ENCODE measurements at regions not wholly inside any gene's neighbourhood (a gene's known extent, or its start where the extent isn't known, plus 50 kb on each side); places are given as distances from the start of the nearest gene placed in this dataset.
A peak's percentile ranks its signal among the peaks of the same experiment; 100 is the strongest.

DNA sequence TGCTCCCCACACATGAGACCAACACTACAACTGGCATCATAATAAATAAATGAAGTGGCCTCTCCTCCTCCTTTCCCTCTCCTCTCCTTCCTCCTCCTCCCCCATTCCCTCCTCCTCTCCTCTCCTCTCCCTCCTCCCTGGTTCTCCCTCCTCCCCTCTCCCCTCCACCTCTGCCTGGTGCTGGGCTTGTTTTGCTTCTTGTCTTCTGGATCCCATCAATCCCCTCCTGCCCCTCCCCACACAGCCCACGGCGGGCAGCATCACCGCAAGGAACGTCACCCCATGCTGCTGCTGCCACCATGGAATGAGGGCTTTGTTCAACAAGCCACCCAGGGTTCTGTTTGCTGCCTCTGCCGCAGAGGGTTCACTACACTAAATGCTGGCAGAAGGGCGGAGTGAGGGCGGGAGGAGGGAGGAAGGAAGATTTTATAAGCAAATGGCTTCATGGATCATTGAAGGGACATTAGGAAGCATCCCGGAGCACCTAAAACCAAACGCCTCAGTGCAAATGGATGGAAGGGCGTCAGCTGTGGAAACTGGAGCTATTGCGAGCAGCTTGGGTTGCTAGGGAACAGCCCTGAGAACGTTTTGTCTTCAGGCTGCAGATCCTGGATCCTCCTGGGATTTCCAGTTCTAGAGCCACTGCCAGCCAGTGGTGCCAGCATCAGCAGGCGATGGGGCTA lies 379.7 kb upstream of the ZMIZ1 start:
- peak; percentile 31 for DNase-seq (ENCODE audit: low spot score)

DNA sequence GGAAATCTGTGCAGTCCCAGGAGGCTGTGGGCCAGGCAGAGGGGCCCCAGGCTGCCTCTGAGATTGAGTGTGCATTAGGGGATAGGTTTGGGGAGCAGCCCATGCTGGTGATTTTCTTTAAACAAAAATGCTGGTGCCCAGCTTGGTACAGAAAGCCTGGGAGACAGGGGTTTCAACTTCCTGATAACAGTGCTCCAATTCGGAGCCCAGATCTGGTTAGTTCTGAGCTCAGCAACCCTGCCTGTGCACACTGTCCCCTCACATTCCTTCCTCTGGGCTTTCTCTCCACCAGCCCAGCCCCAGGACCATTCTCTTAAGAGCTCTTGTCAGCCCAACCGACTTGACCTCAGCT lies 379.2 kb upstream of the ZMIZ1 start:
- no peak for DNase-seq (ENCODE audit: low spot score)

DNA sequence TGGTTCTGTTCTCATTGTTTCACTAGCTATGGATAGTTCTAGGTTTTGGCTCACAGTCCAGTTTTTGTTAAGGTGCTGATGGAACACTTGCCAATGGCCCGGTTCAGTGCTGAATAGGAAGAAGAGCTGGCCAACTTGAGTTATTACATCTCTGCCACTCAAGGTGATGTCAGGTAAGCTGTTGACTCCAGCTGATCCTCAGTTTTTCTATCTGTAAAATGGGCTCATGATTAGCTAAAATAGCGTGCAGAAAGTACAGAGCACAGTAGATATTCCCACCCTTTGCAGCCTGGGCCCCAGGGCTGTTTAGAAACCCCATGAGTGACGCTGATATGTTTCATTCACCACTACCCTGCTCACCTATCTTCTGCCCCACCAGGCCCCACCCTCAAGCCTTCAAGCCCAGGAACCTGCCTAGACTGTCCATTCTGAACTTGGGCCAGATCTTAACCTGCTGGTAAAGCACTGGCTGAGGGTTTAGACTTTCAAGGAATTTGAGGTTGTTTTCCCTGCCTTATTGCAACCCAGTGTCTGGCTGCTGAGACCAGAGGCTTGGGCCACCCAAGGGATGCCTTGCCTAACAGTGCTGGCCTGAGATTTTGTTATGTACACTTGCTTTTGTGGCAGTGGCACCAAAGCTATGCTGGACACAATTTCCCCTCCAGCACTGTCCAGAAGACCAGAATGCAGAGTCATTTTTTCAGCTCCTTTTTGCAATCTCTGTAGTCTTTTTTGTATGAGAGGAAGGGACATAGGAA lies 378.2 kb upstream of the ZMIZ1 start:
- DNase-seq (ENCODE audit: low spot score): no peak

DNA sequence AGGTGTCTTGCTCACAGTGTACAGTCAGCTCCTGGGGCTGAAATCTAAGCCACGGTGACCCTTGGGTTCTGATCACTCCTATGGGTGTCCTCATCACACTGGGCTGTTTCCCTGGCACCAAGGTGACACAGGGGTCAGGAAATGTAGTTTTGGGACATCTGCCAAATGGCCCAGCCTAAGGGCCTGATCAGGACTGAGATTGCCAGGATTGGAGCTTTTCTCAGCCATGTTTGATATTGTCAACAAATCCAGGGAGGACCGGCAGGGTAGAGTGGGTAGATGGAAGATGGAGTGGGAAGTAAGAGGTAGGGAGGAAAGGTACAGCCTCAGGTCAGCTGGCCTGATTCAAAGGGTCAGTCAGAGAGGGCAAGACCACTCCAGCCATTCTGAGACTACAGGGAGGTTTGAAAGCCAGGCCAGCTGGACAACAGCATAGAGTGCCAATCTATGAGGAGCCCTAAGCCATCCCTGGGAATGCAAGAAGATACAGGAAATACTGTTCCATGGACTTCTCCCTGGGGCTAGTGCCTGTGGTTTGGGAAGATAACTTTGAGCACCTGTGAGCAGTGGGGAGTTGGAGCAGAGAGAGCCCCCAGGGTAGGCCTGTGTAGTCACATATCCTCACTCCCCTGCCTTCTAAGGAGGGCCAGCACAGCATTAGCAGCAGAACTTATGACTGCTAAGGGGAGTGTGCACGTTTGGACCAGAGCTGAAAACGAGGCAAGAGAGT lies 377.3 kb upstream of the ZMIZ1 start:
- no peak for DNase-seq (ENCODE audit: low spot score)

DNA sequence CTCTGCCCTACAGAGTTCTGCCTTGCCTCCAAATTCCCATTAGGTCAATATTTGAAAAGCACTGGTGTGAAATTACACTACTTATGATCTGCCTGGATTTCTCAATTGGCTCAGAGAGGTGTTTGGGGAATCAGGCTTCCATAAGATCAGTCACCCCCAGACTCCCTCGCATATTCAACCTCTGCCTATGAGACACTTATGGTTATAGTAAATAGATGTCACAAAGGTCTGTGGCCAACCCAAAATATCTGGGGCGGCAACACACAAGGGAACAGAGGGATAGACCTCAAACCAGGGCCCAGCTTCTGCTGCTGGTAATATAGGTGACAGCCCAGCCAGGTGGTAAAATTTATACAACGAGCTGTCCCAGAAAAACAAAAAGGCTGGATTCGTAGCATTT lies 376.7 kb upstream of the ZMIZ1 start:
- no peak for DNase-seq (ENCODE audit: low spot score)

DNA sequence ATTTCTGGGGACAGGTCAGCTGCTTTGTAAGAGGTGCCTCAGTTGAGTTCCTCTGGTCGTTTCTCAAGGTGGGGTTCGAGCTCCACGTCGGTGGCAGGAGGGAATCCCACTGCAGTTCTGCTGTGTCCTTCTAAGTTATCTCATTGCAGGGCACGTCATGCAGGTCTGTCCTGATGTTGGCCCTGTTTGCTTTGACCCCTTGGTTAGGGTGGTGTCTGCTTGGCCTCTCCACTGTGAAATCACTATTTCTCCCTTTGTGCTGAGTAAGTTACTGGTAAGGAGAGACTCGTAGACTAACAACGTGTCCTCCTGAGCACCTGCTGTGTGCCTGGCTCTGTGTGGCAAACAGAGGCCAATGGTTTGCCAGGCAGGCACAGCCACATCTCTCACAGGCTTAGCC lies 372.9 kb upstream of the ZMIZ1 start:
- DNase-seq (ENCODE audit: low spot score): no peak

DNA sequence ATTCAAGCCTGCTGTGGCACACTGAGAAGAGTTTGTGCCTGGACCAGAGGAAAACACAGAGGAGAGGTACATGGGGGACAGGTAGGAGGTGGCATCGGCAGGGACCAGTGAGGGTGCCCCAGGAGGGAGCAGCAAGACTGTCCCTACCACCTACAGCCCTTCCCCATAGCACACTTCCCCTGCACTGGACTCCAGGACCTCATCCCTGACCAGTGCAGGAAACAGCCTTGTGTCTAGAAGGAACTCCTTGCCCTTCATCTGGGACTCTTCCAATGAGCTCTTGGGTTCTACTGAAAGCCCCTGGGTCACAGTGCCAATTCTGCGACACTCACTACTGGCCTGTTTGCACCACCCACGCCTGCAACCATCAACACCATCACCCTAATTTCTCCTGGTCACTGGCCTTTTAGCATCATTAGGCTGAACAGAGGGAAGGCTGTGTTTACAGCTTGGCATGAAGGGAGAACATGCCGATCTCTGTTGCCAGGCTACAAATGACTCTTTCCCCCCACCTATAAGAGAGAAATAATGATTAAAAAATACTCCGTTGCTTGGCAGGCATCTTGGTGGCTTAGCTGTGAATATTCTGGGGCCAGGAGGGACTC lies 371.9 kb upstream of the ZMIZ1 start:
- no peak for DNase-seq (ENCODE audit: low spot score)

DNA sequence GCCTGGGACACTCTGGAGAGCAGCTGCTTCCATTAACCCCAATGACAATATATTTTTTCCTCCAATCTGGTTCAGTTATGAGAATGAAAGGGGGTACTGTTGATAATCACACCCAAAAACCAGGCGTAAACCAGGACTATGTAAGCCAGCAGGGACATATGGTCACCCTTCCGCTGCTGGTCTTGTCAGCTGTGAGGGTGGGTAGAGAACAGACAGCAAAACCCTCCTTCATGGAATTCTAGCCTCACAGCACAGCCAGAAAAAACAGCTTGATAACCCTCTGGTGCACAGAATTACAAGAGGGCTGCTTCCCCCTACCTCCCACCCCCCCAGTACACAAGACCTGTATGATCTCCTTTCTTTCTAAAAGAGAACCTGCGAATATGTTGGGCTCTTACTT lies 368.8 kb upstream of the ZMIZ1 start:
- no peak for DNase-seq (ENCODE audit: low spot score)

DNA sequence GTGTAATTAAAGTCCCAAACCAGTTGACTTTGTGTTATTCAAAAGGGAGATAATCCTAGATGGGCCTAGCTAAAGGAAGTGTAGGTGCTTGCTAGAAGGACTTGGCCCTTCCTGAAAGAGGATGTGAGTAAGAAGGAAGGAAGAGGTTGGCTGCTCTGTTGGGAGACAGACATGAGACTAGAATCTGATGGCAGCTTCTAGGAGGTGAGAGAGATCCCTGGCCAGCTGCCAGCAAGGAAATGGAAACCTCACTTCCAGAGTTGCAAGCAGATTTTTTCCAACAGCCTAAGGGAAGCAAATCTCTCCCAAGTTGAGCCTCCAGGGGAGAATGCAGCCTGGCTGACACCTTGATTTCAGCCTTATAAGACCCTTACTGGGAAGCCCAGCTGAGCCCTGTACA lies 368.4 kb upstream of the ZMIZ1 start:
- peak; percentile 11 for DNase-seq (ENCODE audit: low spot score)

DNA sequence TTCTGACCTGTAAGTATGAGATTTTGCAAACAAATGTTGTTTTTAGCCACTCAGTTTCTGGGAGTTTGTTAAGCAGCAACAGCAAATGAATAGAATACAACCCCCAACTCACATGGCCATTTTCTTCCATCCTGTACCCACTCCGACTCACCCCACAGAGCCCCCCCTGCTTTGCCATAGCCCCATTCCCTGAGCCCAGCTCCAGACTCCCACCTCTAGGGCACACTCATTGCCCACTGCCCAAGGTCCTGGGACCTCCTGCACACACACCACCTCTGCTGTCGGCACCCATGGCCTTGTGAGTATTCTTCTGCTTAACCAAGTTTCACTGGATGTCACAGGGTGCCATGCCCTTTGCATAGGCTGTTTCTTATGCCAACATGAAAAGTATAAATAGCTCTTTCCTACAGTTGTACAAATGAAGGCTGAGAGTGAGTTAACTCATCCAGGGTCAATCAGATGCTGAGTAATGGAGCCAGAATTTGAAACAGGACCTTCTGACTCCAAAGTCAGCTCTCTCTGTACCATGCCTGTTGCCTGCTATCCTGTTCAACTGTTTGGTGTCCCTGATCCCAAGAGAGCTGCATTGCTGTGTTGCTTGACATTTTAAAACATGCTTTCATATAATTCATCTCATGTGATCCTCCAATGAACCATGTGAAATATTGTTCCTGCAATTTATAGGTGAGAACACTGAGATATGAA lies 367.8 kb upstream of the ZMIZ1 start:
- no peak for DNase-seq (ENCODE audit: low spot score)

DNA sequence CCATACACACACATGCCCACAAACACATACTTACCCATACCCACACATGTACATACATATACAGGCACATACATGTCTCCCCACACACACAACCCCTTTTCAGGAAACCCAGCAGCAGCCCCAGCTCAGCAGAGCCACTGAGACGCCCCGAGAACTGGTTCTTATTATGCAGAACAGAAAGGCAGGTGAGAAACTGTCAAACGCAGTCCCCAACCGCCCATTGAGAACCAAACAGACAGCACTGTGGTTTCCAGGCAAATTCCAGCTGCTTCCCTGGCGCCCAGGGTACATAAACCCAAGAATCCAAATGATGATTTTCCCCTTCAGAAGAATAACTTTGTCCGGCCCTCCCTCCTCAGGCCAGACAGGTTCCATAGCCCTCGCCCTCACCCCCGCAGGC lies 366.6 kb upstream of the ZMIZ1 start:
- DNase-seq (ENCODE audit: low spot score): no peak

DNA sequence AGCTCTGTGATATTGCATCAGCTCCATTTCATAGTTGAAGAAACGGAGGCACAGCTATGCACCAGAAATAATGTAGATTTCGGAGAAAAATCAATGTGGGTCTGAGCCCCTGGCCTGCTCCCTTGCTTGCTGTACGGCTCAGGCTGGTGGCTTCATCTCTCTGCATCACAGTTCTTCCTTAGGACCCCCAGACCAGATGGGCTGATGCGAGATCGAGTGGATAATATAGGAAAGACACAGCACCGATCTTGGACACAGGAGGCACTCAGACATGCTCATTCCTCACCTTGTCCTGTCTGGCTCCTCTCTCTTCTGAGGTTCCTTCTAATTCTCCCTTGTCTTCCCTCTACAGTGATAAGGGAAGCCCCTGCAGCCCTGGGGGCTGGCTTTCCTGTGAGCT lies 365.9 kb upstream of the ZMIZ1 start:
- no peak for DNase-seq (ENCODE audit: low spot score)

DNA sequence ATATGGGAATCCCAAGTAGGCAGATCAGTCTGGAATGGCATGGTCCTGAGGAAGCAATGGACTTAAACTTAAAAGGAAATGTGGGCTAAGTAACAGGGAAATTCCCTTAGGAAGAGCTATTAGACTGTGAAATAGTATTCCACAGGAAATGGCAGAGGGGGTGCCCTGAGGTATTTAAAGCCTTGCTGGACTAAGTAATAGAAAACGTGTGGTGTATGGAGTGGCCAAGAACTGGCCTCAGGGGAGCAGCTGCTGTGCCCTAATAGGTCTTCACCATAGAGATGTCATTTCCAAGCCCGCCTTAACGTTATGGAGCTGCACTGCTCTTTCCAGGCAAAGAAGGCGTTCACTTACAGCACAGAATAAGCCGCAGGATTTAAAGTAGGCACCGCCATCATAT lies 365.2 kb upstream of the ZMIZ1 start:
- no peak for DNase-seq (ENCODE audit: low spot score)

DNA sequence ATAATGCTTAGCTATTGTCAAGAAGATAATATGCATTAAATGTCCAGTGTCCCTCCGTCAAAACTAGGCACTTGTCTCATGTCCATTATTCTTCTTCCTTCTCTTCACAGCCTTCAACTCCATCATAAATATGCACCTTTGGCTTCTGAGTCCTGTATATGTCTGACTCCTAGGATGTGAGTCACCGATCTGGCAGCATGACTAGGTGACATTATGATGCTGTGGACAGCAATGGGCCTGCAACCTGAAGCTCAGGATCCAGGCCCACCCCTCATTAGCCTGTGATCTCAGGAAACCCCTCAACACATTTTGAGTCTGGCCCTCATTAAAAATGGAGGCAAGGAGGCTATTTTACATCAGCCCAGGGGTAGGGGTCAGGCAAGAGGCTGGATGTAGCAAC lies 362.5 kb upstream of the ZMIZ1 start:
- no peak for DNase-seq (ENCODE audit: low spot score)

DNA sequence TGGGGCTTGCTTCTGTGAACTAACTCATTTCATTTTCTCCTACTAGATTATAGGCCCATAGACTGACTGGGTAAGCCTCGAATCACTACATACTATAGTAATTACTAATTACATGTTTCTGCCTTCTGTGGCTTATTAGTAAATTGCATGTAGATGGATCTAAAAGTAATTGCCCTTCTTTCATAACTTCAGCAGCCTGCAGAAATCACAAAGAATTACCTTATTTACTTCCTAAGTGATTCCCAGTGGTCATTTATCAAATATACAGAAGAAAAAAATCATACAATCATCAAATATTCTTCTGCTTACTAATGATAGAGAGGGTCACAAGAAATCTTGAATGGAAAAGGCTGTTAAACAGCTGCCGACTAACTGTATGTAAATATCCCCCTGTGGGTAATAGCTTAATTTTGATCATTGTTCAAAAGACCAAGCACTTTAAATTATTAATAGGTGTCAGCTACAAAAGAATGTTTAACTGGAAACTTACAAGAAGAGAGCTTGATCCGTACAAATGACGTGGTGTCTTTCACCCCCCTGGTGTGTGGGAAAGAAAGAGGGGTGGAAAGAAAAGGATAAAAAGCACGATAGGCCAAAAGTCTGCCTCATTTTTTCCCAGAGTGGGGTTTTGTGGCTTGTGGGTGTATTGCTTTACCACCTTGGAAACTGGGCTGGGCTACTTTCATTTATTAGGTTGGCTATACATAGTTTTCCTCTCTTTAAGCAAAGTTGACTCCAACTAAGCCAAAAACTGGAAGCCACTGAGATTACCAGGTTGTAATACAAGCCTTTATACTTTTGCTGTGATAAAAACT lies 361.8 kb upstream of the ZMIZ1 start:
- DNase-seq (ENCODE audit: low spot score): no peak

DNA sequence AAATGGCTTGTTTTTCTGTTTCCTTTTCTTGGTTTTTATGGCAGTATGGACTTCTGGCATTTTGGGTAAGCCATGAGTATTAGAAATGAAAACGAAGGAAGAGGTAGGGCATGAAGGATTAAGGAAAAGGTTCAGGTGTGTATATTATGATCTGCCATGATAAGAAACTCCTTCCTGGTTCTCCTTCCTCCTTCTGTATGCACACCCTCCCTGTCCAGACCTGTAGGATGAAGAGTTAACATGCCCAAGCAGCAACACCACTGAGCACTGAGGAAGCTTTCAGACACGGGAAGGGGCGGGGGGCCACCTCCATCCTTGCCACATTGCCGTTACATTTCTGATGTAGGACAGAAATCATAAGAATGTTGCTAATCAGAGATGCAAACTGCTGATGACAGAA lies 361.0 kb upstream of the ZMIZ1 start:
- DNase-seq (ENCODE audit: low spot score): no peak

DNA sequence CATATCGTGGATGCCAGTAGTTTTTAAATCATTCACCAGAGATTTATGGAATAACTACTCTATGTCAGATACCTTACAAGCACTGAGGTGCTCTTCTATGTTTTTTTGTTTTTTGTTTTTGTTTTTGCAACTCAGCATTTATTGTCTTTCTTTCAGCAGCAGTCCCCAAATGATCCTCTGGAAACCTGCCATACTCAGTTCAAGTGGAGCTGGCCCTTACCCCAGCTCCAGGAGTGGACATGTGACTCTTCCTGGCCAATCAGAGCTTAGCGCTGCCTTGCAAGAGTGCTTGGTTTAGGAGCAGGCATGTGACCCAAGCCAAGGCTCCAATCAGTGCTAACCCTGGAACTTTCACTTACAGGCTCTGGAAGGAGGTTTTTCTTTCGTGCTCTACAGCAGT lies 356.6 kb upstream of the ZMIZ1 start:
- DNase-seq (ENCODE audit: low spot score): peak; percentile 31

DNA sequence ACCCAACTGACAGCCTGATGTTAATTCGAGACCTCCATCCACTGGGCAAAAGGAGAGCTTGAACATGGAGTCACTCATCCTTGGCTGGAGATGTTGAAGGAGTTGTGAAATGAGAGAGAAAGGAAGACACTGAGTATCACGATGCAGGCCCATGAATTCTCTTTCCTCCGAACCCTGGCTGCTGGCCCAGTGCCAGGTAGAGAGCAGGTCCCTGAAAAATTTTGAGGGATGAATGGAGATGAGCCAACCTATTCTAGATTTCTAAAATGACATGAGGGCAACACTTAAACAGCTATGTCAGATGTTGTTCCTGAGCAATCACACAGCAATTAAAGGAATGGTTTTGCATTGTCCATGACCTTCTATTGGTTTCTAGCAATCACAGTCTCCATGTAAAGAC lies 355.1 kb upstream of the ZMIZ1 start:
- DNase-seq (ENCODE audit: low spot score): no peak

DNA sequence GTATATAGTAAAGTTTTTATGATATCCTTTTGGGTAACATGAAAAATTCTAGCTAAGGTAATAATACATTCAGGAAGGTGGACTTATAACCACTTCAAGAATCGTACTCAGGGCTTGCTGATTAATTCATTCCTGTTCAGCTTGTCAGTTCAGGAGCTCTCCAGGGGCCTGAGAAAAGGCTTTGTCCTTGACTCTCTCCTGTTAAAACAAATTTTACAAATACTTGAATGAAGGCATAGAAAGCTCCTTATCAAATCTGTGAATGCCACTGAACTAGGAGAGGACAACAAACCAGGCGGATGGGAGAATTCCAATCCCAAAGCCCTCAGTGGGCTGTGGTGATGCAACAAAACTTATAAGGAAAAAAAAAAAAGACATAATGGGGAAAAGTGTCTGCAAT lies 354.5 kb upstream of the ZMIZ1 start:
- DNase-seq (ENCODE audit: low spot score): no peak

DNA sequence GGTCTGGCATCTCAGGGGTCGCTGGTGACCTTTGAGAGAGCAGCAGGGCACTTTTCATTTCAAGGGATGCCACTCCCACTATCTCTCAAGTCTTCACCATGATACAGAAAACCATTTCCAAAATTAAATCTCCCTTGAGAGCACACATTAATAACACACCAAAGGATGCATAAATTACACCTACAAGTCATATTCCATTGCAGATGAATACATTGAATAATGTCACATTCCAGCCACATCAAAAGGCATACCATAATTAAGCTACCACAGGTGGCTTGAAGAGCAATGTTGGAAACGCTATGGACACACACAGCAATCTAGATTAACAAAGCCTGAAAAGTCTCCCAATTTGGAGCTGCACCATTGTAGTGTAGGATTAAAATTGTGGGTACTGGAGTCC lies 353.3 kb upstream of the ZMIZ1 start:
- DNase-seq (ENCODE audit: low spot score): no peak

DNA sequence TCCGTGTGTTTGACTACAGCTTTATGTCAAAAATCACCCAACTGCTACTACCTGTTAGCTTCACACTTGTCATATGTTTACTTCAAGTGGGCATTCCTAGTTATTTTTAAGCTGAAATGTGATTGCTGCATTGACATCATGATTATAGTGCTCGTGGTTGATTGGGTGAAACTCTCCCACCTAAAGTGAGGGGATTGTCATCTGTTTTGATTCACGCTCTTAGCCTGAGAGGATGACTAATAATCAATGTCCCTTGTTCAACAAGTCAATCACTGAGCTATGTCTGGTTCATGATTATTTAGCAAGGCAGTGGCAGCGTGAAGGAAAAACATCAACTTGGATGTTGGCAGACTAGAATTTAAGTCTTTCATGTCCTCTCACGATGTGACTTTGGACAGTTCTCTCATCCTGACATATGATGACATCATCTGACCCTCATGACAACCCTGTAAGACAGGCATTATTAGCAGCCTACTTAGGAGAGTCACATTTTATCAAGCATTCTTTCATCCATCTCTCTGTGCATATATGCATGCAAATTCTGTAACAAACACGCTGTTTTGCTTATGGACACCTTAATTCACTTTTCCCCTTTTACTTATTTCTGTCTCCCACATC lies 352.6 kb upstream of the ZMIZ1 start:
- DNase-seq (ENCODE audit: low spot score): no peak
